HG02884 (cell line): ENCODE measurements at regions not wholly inside any gene's neighbourhood (a gene's known extent, or its start where the extent isn't known, plus 50 kb on each side); places are given as distances from the start of the nearest gene placed in this dataset.
"Not testable (repeated sequence)": the region's sequence is repeated elsewhere in the genome, so short reads cannot be mapped to it uniquely, and the experiment has no call there.

Source experiments
- ATAC-seq: cut with Tn5 transposase; IDR thresholded peaks from one replicate; pipeline ENCODE4 v1.9.1; 2021; ENCODE audit warnings: mild to moderate bottlenecking, moderate library complexity; ENCODE audit not compliant: unreplicated experiment

GRCh38 chr5:124870070-124870469 is 123.6 kb upstream of the ZNF608 start:
- no peak for ATAC-seq

- ATAC-seq, result no peak
These were observed 124.9 kb upstream of the ZNF608 start for GRCh38 chr5:124871303-124871702.

DNA sequence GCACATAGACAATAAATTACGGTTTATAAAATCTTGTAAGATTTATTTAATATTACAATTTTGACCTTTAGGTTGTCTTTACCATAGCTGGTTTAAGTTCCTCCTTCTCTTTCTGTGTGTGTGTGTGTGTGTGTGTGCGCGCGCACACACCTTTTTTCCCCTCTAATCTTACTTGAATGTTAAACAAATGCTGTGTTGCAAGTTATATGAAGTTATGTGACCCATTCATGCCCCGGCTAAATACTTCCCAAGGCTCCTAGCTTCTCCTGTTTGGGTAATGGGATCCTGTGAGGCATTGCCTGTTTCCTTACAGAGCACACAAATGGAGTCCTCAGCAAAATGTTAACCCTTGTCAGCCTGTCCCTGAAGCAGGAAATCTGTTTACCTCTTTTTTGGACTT is 125.6 kb upstream of the ZNF608 start:
- no peak for ATAC-seq

GRCh38 chr5:124872615-124873014 is 126.2 kb upstream of the ZNF608 start:
- ATAC-seq, result no peak

DNA sequence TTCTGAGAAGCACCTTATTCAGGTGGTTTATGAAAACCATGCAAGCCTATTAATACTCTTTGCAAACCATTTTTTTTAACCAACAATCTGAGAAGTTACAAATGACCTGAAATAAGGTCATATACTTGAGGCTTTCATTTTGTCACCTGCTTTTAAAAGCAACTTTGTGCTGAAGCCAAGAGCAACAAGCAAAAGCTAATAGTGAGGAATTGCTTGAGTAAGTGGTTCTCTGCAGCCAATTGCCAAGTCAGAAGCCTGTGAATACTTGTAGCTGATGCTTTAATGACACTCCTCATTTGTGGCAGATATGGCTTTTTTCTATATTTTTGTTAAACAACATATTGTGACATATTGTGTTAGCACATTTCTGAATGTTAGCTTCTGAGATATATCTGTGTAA is 126.7 kb upstream of the ZNF608 start:
- ATAC-seq, result no peak

GRCh38 chr5:124873713-124874112 is 127.3 kb upstream of the ZNF608 start:
- no peak for ATAC-seq

DNA sequence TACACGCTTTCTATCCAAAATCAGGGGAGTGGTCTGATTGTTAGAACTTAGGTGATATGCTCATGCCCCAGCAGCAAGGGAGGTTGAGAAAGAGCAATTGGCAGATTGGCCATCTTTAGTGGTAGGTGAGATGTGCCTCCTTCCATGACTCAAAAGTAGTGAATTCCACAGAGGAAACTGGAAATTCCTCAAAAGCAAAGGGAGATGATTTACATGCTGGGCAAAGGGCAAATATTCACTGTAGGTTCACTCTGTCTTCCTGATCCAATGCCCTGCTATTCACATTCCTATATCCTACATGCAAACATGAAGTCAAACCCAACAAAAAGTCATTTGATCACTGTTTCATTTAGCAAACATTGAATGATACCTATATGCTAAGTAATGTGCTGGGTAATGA is 130.1 kb upstream of the ZNF608 start:
- ATAC-seq, result no peak

DNA sequence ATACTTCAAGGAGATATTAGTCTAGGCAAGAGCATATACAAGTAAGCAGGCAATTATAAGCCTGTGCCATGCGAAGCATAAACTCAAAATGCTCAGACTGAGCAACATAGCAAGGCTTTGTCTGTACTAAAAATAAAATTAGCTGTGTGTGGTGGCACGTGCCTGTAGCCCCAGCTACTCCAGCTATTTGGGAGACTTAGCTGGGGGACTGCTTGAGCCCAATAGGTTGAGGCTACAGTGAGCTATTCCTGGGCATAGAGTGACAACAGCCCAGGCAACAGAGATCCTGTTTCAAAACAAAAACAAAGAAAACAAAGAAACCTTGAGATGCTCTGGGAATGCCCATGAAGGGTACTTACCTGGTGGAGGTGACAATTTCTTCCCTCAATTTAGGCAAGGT is 130.5 kb upstream of the ZNF608 start:
- ATAC-seq, result no peak

- no peak for ATAC-seq
These were observed 131.2 kb upstream of the ZNF608 start for GRCh38 chr5:124877501-124878146.

- ATAC-seq, result no peak
These were observed 132.3 kb upstream of the ZNF608 start for GRCh38 chr5:124878583-124879342.

DNA sequence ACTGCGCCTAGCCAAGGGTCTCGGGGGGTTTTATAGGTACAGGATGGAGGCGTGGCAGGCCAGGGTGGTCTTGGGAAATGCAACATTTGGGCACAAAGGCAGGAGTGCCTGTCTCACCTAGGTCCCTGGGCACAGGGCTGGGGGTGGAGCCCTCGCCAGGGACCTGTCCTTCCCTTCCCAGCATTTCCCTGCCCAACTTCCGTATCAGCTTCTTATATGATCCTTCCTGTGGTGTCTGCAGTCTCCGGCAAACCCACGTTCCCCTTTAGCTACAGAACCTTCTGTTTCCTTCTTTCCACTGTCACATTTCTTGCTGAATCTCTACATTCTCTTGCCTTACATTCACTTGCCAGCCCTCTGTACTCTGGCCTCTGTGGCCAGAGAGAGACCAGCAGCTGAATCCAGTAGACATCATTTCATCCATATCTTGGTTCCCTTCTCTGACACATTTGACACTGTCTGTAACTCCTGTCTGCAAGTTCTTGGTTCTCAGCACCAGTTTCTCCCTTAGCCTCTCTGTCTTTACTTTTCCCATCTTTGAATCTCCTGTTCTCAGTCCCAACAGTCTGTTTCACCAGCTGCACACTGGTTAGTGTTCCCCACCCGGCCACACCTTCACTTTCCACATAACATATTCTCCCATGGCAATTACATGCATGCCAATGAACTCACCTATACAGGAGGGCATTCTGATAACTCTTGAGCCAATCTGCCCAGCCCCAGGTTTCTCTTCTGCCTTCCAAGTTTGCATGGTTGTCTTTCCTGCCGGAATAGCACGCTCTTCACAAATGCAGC is 134.7 kb upstream of the ZNF608 start:
- no peak for ATAC-seq

DNA sequence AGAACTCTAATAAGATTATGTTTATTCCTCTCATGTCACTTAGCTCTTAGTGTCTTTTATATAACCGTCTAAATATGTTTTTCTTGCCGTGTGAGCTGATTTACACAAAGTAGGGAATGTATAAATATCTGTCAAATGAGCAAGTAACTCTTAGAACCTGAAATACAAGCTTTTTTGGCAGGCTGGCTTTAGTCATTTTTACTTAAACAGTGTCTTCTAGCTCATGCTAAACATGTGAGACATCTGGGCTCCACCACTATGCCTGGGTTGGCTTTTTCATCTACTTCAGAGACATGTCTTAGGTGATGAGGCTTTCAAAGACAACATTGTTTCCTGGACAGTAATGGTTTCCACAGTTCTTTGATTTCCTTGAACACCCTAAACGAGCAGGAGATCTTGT is 137.2 kb upstream of the ZNF608 start:
- no peak for ATAC-seq

GRCh38 chr5:124884114-124884513 is 137.7 kb upstream of the ZNF608 start:
- ATAC-seq, result no peak

DNA sequence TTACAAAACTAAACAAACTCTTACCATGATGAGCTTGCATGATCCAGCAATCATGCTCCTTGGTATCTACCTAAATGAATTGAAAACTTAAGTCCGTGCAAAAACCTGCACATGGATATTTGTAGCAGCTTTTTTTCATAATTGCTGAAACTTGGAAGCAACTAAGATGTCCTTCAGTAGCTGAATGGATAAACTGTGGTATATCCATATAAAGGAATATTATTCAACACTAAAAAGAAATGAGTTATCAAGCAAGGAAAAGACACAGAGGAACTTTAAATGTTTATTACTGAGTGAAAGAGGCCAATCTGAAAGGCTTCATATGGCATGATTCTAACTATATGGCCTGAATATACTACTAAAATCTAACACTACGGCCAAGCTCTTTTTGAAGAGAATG is 139.1 kb upstream of the ZNF608 start:
- no peak for ATAC-seq

DNA sequence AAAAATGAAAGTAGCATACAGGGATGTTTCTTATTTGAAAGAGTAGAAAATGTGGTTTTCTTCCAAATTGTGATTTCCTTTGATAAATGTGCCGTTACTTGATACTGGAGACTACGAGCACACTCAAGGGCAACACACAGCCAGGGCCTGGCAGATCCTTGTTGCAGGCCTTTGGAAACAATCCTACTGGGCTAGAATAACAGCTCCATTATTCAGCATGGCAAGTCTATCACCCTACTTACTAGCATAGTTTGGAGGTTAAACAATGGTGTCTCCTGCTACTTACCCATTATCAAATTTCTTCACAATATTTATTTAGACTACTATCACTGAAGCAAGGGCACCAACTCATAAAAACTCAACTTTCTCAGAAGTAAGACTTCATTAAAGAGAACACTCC is 140.8 kb upstream of the ZNF608 start:
- no peak for ATAC-seq

DNA sequence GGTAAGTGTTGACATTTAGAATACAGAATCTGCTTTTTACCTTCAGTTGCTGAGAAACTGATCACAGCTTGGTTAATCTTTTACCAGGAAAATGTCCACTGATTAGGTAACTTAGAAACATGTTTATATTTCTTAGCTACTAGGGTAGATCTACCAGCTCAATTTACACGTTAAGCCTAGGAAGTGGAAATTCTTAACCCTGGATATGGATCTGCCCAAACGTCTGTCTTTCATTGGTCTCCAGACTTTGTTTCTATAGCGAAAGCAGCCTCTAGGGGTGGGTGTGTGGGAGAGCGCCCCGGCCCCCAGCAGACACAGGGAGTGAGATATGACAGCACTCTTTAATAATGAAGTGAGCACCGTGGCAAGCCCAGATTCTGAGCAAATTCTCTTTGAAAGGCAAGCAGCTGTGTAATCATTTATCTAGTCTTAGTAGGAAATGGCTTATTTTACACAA is 141.6 kb upstream of the ZNF608 start:
- no peak for ATAC-seq

GRCh38 chr5:124888622-124889485 is 142.4 kb upstream of the ZNF608 start:
- ATAC-seq, result no peak

DNA sequence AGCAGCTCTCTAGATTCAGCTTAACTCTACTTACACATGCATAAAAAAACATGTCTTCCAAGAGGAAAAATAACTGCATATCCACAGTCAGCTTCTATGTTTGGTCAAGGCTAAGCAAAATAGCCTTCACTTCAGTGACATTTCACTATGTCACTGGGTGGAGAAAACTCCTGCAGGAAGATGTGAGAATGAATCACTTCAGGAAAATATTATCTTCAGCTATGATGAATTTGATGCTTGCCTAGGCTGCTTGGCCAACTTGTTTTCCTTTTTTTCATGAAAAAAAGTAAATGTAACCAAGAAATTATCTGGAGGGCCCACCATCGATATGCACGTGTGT is 143.0 kb upstream of the ZNF608 start:
- ATAC-seq, result no peak

- no peak for ATAC-seq
These were observed 143.4 kb upstream of the ZNF608 start for GRCh38 chr5:124889850-124890249.

- ATAC-seq, result not testable (repeated sequence)
These were observed 144.0 kb upstream of the ZNF608 start for GRCh38 chr5:124890442-124890841.

DNA sequence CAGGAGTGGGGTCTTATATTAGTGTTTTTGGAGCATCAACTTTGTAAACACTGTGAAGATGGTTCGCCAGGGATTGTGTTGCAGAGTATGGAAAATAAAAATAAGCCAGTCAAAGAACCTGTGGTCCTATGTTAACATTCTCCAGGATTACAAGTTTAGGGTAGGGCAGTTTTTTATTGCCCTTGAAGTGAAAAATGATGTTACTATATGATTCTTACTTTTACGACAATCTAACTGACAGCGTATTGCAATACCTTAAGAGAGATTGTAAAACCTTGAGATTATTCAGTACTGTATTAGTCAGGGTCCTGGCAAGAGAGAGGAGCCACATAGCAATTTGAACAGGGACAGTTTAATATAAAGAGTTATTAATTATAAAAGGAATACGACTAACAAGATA is 144.7 kb upstream of the ZNF608 start:
- no peak for ATAC-seq
